ENCODE measurements at regions not wholly inside any gene's neighbourhood (a gene's known extent, or its start where the extent isn't known, plus 50 kb on each side); places are given as distances from the start of the nearest gene placed in this dataset.

DNA sequence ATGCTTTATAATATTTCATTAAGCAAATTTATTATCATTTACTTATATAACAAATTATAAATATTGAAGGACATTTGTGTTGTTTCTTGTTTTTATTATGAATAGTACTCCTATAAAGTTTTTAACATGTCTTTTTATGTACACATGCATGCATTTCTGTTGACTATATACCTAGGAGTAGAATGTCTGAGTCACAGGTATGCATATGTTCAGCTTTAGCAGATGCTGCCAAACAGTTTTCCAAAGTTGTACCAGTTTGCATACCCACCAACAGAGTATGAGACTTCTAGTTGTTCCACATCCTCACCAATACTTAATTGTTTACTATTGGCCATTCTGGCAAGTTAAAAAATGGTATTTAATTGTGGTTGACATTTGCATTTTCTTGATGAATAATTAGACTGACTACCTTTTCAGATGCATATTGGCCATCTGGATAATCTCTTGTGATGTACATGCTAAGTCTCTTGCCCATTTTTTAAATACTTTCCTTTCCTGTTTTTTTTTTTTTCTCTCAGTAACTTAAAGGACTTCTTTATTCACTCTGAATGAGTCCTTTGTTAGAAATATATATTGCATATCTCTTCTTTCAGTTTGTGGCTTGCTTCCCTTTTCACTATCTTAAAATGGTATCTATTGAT is 132.2 kb upstream of the TRIM2 start:
- POLR2A ChIA-PET, result no interaction called here
- CTCF ChIA-PET, result interaction anchor here (0.8 kb wide), 1 partner anchor 15 kb away, joined by 3 read pairs; no protein-coding TSS in a partner anchor
- Histone ChIP-seq H3K4me1 (peaks cover 13% of the 10 kb centered on the region), H3K27ac (no peak overlapping the region), H3K4me3 (no peak overlapping the region), H3K4me2 (no peak overlapping the region), H3K9me3 (no peaks in the 10 kb centered on the region)
- ATAC-seq, result no peak
- TF ChIP-seq PHF8 (IDR thresholded peaks at IDR 0.05; ENCODE audit: borderline replicate concordance, low read depth) (no peak), MAFK (IDR thresholded peaks at IDR 0.05; ENCODE audit: partially characterized antibody) (no peak), CEBPB (IDR thresholded peaks at IDR 0.05) (no peak), FOSB (CRISPR knock-in tag; IDR thresholded peaks at IDR 0.05) (no peak)
- FAIRE-seq, result no peak
- no peak for DNase-seq (ENCODE audit: low read depth in 1 of 2, low spot score in 1 of 2)

DNA sequence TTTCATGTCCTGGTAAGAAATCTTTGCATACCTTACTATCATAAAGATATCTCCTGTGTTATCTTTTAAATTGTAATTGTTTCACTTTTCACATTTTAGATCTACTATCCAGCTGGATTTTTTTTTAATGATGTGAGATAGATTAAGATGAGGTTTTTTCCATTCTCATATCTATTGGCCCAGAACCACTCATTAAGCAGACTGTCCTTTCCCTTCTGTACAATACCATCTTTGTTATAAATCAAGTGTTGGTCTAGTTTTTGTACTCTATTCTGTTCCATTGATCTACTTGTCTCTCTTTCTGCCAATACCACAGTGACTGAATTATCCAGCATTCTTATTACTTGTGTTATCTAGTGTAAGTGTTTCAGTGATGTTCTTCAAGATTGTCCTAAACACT is 131.6 kb upstream of the TRIM2 start:
- ChIA-PET CTCF (interaction anchor here (0.8 to 0.9 kb wide), 2 partner anchors 10 to 15 kb away, joined by 3 read pairs; no protein-coding TSS in a partner anchor), POLR2A (no interaction called here)
- no peak for ATAC-seq
- H3K9me3 ChIP-seq, result no peaks in the 10 kb centered on the region
- TF ChIP-seq CHD2 (IDR thresholded peaks at IDR 0.05; ENCODE audit: low read length, partially characterized antibody), result no peak
- no peak overlapping the region for H3K27ac ChIP-seq
- H3K4me1 ChIP-seq, result peaks cover 8% of the 10 kb centered on the region
- no peak overlapping the region for H3K4me3 ChIP-seq
- no peak for FAIRE-seq
- no peak overlapping the region for H3K4me2 ChIP-seq
- no peak for DNase-seq (ENCODE audit: low read depth in 1 of 2, low spot score in 1 of 2)

DNA sequence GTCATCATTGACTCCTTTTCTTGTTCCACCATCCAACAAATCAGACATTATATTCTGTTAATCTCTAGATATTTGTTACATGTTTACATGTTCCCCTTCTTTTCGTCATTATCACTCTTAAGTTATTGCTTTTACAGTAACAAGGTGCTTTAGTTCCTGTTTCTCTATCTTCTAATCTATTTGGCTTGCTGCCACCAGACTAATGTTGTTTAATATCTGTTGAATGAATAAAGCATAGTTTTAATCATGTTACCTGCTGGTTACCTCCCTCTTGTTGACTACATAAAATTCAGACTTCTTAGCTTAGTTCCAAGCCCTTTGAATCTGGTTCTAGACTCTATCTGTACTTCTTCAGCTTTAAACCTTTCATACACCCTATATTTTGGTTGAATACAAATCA is 129.8 kb upstream of the TRIM2 start:
- H3K4me2 ChIP-seq, result no peak overlapping the region
- no peak overlapping the region for H3K4me3 ChIP-seq
- ATAC-seq (no peak), DNase-seq (ENCODE audit: low read depth in 1 of 2, low spot score in 1 of 2) (no peak), FAIRE-seq (no peak)
- H3K4me1 ChIP-seq, result no peaks in the 10 kb centered on the region
- H3K9me3 ChIP-seq, result no peaks in the 10 kb centered on the region
- ChIA-PET CTCF (interaction anchor here (1.7 to 2.7 kb wide), 3 partner anchors 9 to 54 kb away, joined by 4 to 18 read pairs (median 10); no protein-coding TSS in a partner anchor), POLR2A (no interaction called here)
- H3K27ac ChIP-seq, result no peak overlapping the region
- no peak for TF ChIP-seq CEBPB (IDR thresholded peaks at IDR 0.05)
- no peak for TF ChIP-seq RAD21 (conservative IDR thresholded peaks at IDR 0.05 in 1 of 2, IDR thresholded peaks at IDR 0.05 in 1 of 2)
- no peak for TF ChIP-seq SREBF2 (IDR thresholded peaks at IDR 0.05)
- TF ChIP-seq, protein P1, sequence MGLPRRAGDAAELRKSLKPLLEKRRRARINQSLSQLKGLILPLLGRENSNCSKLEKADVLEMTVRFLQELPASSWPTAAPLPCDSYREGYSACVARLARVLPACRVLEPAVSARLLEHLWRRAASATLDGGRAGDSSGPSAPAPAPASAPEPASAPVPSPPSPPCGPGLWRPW (IDR thresholded peaks at IDR 0.05), result no peak
- no peak for TF ChIP-seq EP300 (IDR thresholded peaks at IDR 0.05)
- no peak for TF ChIP-seq ZNF302 (CRISPR knock-in tag; IDR thresholded peaks at IDR 0.05)
- TF ChIP-seq HOXA7 (CRISPR knock-in tag; IDR thresholded peaks at IDR 0.05), result no peak
- TF ChIP-seq HDAC2 (IDR thresholded peaks at IDR 0.05), result no peak
- TF ChIP-seq, protein P2, sequence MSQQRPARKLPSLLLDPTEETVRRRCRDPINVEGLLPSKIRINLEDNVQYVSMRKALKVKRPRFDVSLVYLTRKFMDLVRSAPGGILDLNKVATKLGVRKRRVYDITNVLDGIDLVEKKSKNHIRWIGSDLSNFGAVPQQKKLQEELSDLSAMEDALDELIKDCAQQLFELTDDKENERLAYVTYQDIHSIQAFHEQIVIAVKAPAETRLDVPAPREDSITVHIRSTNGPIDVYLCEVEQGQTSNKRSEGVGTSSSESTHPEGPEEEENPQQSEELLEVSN (IDR thresholded peaks at IDR 0.05; ENCODE audit: borderline replicate concordance, low read depth), result no peak
- no peak for TF ChIP-seq CHD4 (IDR thresholded peaks at IDR 0.05; ENCODE audit: borderline replicate concordance)
- no peak for TF ChIP-seq NR3C1 (IDR thresholded peaks at IDR 0.05)
- TF ChIP-seq MAFK (IDR thresholded peaks at IDR 0.05; ENCODE audit: partially characterized antibody), result no peak
- 66% methylated on average over 1 of the region's 1 CpG for whole genome bisulfite sequencing (ENCODE audit: missing lambda C conversion rate)

DNA sequence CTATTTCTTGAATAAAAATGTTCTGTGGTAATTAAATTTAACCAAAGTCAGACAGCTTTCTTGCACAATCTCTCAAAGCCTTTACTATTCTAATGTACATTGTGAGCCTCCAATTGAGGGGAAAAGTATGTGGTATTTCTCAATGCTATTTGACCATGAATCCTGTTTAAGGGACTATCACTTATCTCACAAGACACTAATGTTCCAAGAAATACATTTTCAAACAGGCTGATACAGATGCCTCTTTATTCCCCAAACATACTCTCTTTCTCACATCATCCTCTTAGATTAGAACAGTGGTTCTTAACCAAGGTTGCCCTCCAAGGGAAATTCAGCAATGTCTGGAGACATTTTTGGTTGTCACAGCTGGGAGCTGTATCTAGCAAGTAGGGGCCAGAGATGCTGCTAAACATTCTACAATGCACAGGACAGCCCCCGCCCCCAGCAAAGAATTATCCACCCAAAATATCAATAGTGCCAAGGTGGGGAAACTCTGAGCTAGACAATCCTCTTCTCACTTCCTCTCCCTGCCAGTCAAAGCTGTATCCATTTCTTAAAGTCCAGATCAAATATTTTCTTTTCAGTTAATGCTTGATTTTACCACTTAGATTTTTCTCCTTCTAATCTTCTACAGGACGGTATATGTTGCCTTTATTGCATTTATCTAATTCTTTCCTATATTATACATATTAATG is 129.2 kb upstream of the TRIM2 start:
- FAIRE-seq, result no peak

More for the DNA sequence above, 129.2 kb upstream of the TRIM2 start:
- no peak for TF ChIP-seq RNF2 (IDR thresholded peaks at IDR 0.05; ENCODE audit: borderline replicate concordance, low read depth)
- TF ChIP-seq FOSL2 (IDR thresholded peaks at IDR 0.05), result no peak
- no peak for TF ChIP-seq FOSL2 (CRISPR knock-in tag; IDR thresholded peaks at IDR 0.05)
- TF ChIP-seq EHF (CRISPR knock-in tag; IDR thresholded peaks at IDR 0.05), result no peak
- TF ChIP-seq, protein P3, sequence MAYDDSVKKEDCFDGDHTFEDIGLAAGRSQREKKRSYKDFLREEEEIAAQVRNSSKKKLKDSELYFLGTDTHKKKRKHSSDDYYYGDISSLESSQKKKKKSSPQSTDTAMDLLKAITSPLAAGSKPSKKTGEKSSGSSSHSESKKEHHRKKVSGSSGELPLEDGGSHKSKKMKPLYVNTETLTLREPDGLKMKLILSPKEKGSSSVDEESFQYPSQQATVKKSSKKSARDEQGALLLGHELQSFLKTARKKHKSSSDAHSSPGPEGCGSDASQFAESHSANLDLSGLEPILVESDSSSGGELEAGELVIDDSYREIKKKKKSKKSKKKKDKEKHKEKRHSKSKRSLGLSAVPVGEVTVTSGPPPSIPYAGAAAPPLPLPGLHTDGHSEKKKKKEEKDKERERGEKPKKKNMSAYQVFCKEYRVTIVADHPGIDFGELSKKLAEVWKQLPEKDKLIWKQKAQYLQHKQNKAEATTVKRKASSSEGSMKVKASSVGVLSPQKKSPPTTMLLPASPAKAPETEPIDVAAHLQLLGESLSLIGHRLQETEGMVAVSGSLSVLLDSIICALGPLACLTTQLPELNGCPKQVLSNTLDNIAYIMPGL (CRISPR knock-in tag; IDR thresholded peaks at IDR 0.05; ENCODE audit: borderline replicate concordance), result no peak
- TF ChIP-seq TP53 (CRISPR knock-in tag; IDR thresholded peaks at IDR 0.05), result no peak
- TF ChIP-seq TFCP2L1 (CRISPR knock-in tag; IDR thresholded peaks at IDR 0.05), result no peak
- no peak for TF ChIP-seq RAD21 (conservative IDR thresholded peaks at IDR 0.05 in 1 of 2, IDR thresholded peaks at IDR 0.05 in 1 of 2)
- DNase-seq (ENCODE audit: low read depth in 1 of 2, low spot score in 1 of 2) (no peak), ATAC-seq (no peak)
- CTCF ChIA-PET, result interaction anchor here (1.7 to 2.7 kb wide), 3 partner anchors 8 to 53 kb away, joined by 4 to 18 read pairs (median 10); no protein-coding TSS in a partner anchor
- Histone ChIP-seq H3K4me2 (no peak overlapping the region), H3K4me1 (no peaks in the 10 kb centered on the region), H3K4me3 (no peak overlapping the region), H3K9me3 (no peaks in the 10 kb centered on the region), H3K27ac (no peak overlapping the region)
- WGBS (ENCODE audit: missing lambda C conversion rate), result 49% methylated on average over 2 of the region's 2 CpGs
- POLR2A ChIA-PET, result no interaction called here
